ENCODE measurements at regions not wholly inside any gene's neighbourhood (a gene's known extent, or its start where the extent isn't known, plus 50 kb on each side); places are given as distances from the start of the nearest gene placed in this dataset.
"Not testable (repeated sequence)": the region's sequence is repeated elsewhere in the genome, so short reads cannot be mapped to it uniquely, and the experiment has no call there.

- DNase-seq (ENCODE audit: low spot score), result no peak
These were observed 900.1 kb downstream of the BRD1 start for GRCh38 chr22:48927591-48927990.

DNA sequence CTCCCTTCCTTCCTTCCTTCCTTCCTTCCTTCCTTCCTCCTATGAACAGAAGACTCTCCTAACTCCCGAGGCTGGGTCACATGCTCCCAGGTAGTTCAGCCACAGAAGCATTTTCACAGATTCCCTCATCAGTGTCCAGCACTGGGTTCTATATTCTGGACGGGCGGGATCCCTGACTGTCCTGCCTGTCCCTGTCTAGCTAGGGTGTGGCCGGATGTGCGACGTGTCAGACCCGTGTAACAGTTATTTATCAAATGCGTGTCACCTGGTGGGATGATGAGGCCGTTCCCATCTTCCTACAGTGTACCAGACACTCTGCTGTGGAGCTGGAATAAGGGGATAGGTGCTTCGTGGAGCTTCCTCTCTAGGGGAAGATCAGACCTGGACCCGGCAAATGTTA lies 901.0 kb downstream of the BRD1 start:
- DNase-seq (ENCODE audit: low spot score), result no peak

GRCh38 chr22:48926136-48926535 lies 901.5 kb downstream of the BRD1 start:
- no peak for DNase-seq (ENCODE audit: low spot score)

DNA sequence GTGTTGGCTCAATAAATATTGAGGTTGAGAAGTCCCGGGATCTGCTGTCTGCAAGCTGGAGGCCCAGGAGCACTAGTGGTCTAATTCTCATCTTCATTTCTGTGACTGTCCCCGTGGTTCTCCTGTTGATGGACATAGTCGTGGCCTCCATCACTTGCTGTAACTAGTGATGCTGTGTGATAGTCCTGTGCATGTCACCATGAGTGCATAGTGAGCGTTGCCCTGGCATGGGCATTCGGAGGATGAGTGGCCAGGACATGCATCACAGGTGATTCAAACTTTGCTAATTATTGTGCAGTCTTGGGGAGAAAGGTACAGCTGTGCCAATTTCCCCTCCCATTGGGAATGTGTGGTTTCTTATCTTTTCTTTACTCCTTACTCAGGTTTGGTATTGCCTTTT lies 902.2 kb downstream of the BRD1 start:
- DNase-seq (ENCODE audit: low spot score), result no peak

DNA sequence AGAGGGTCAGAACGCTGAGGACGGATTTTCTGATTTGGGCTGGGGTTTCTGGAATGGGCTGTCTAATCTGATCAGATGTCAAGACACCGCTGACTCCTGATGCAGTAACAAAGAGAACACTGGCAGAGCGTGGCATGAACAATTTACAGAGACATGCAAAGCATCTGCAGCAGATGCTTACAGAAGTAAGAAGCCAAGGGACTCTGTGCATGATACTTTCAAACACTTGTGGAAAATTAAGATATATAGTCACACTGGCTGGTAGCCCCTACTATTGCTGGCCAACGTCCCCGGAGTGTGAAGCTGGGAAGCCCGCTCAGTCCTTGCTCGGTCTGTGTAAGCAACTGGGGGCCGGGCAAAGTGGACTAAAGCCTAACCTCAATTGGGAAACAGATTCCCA lies 903.7 kb downstream of the BRD1 start:
- no peak for DNase-seq (ENCODE audit: low spot score)

- DNase-seq (ENCODE audit: low spot score), result no peak
These were observed 904.4 kb downstream of the BRD1 start for GRCh38 chr22:48923165-48923865.

DNA sequence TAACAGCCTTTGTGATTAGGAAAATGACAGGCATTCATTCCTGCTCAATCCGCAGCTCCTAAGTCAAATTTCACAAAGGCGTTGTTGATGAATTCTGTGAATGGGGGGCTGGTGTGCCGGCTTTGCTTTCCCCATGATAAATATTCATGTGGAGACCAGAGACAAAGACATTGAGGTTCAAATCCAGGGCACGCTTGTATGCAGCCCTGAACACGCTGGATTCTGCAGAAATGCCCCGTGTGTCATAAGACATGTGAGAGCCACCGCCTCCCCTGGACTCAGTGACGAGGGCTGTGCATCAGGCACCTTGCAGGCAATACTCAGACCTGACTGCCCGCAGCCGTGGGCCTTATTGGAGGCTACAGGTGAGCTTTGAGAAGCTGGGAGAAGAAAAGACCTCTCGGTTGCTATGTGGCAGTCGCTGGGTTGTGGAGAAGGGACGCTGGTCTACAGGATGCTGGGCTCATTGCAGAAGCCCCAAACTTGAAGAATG lies 906.2 kb downstream of the BRD1 start:
- no peak for DNase-seq (ENCODE audit: low spot score)

GRCh38 chr22:48920776-48921241 lies 906.9 kb downstream of the BRD1 start:
- no peak for DNase-seq (ENCODE audit: low spot score)

GRCh38 chr22:48919851-48920589 lies 907.7 kb downstream of the BRD1 start:
- no peak for DNase-seq (ENCODE audit: low spot score)

DNA sequence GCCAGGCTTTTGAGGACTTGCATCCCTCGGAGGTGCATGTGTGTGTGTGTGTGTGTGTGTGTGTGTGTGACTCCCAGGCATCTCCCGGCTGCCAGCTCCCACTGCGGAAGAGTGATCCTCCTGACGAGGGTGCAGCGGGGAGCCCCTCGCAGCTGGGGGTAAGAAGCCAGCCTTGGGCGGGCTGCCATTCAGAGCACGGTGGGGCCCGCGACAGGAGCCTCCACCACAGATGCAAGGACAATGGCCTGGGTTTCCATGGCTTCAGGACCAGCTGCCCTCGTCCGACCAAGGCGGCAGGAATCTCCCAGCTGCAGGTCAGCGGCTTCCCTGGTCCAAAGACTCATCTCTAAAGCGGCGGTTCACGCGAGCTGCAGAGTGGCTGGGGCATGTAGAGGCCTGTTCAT lies 908.5 kb downstream of the BRD1 start:
- no peak for DNase-seq (ENCODE audit: low spot score)

DNA sequence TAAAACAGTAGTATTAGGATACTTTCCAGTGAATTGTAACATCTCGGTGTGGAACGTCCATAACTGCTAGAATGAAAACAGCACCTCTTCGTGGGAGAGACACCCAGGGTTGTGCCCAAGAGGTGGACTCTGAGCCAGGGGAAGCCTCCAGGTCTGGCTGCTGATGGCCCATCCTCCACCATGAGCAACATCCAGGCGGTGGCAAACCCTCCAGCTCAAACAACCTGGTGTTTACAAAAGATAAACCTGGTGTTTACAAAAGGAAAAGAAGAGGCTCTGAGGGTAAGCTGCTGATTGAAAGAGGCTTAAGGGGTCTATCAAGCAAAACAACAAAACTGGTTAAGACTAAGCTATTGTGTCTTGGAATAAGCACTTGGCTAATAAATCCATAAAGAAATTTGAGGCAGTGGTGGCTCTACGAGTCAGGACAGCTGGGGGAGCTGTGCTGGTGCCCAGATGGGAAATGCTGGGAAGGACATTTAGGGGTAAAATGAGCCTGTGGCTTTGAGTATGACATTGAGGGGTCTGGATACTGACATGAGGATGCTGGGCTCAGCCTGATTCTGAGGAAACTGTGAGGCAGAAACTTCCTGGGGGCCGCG lies 909.0 kb downstream of the BRD1 start:
- DNase-seq (ENCODE audit: low spot score), result no peak

DNA sequence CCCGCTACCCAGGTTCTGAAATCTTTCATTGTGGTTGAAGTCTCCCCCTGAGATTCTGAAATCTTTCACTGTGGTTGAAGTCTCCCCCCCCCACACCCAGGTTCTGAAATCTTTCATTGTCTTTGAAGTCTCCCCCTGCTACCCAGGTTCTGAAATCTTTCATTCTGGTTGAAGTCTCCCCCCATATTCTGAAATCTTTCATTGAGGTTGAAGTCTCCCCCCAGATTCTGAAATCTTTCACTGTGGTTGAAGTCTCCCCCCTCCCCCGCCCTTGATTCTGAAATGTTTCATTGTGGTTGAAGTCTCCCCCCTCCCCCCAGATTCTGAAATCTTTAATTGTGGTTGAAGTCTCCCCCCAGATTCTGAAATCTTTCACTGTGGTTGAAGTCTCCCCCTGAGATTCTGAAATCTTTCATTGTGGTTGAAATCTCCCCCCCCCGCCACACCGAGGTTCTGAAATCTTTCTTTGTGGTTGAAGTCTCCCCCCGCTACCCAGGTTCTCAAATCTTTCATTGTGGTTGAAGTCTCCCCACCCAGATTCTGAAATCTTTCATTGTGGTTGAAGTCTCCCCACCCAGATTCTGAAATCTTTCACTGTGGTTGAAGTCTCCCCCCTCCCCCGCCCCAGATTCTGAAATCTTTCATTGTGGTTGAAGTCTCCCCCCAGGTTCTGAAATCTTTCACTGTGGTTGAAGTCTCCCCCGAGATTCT lies 915.2 kb downstream of the BRD1 start:
- not testable (repeated sequence) for DNase-seq (ENCODE audit: low spot score)

- DNase-seq (ENCODE audit: low spot score), result not testable (repeated sequence)
These were observed 916.0 kb downstream of the BRD1 start for GRCh38 chr22:48911647-48912046.

DNA sequence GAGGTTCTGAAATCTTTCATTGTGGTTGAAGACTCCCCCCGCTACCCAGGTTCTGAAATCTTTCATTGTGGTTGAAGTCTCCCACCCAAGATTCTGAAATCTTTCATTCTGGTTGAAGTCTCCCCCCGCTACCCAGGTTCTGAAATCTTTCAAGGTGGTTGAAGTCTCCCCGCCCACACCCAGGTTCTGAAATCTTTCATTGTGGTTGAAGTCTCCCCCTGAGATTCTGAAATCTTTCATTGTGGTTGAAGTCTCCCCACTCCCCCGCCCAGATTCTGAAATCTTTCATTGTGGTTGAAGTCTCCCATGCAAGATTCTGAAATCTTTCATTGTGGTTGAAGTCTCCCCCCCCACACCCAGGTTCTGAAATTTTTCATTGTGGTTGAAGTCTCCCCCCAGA lies 916.6 kb downstream of the BRD1 start:
- DNase-seq (ENCODE audit: low spot score), result not testable (repeated sequence)

DNA sequence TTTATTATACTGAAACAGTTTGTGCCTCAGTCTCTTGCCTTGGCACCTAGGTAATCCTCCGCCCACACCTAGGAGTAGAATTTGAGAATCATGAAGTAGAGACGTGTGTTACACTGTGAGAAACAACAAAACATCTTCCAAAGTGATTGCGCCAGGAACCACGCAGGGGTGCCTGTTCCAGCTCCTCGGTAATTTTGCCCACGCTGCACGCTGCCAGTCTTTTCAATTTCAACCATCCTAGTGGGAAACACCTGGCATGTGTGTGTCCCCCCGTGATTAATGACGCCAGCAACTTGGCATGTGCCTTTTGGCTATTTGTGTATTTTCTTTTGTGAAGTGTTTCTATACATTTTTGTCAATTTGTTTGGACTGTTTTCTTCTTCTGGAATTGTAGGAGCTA lies 919.1 kb downstream of the BRD1 start:
- DNase-seq (ENCODE audit: low spot score), result no peak

DNA sequence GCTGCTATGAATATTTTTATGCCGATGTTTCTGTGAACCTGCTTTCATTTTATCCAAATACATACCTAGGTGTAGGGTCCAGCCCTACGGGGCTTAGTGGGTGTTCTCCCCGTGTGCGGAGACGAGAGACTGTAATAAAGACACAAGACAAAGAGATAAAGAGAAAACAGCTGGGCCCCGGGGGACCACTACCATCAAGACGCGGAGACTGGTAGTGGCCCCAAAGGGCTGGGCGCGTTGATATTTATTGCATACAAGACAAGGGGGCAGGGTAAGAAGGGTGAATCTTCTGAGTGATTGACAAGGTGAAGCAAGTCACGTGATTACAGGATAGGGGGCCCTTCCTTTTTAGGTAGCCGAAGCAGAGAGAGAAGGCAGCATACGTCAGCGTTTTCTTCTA lies 920.1 kb downstream of the BRD1 start:
- no peak for DNase-seq (ENCODE audit: low spot score)

GRCh38 chr22:48906216-48906835 lies 921.3 kb downstream of the BRD1 start:
- no peak for DNase-seq (ENCODE audit: low spot score)

DNA sequence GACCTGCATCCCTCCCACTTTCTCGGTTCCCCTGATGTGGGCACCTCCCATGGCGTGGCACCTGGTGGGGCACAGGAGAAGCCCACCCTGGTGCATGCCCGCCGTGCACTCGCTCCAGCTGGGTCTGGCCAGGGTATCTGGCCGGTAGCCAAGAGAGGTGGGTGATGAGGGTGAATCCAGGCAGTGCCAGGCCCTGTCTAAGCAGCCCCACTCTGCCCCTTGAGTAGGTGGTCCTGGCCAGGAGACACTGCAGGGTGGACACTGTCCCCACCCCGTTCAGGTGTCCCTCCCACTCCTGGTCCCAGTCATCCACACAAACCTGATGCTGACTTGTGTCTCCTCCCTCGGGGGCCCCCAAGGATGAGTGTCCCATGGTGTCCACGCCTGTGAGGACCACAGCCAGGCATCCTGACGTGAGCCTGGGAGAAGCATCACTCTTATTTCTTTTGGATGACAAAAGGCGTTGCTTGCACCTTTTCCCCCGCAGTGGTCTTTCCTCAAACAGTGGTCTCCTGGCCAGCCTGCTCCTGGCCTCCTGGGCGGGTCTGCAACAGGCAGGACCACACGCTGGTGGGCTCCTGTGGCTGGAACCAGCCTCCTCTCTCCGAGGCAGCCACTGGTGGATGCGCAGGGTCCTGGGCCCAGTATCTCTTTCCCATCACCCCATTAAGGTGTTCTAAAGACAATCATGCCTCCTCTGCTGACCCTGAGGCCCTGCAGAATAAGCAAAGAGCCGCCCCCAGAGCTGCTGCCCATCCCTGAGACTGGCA lies 922.3 kb downstream of the BRD1 start:
- no peak for DNase-seq (ENCODE audit: low spot score)

DNA sequence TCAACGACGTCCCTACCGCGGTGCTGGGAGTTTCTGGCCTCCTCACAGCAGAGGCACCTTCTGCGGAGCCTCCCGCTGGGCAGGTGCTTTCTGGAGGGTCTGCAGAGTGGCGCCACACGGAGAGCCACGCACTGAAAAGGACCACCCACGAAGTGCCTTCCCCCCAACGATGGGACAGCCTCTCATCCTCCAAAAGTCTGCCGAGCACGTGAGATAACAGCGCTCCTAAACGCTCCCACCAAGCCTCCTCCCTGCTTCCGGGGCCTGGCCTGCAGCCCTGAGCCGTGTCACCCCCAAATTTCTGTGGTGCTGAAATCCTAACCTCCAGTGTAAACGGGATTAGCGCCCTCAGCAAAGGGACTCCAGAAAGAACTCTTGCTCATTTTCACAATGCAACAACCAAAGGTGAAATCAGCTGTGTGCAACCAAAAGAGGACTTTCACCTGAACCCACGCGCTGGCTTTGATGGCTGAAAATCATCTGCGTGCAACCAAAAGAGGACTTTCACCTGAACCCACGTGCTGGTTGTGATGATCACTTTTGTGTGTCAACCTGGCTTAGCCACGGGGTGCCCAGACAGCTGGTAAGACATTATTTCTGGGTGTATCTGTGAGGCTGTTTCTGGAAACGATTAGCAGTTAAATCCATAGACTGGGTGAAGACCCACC lies 924.6 kb downstream of the BRD1 start:
- DNase-seq (ENCODE audit: low spot score), result no peak

Measured in umbilical cord (tissue), 1 donor.